ENCODE measurements at regions not wholly inside any gene's neighbourhood (a gene's known extent, or its start where the extent isn't known, plus 50 kb on each side); places are given as distances from the start of the nearest gene placed in this dataset.

DNA sequence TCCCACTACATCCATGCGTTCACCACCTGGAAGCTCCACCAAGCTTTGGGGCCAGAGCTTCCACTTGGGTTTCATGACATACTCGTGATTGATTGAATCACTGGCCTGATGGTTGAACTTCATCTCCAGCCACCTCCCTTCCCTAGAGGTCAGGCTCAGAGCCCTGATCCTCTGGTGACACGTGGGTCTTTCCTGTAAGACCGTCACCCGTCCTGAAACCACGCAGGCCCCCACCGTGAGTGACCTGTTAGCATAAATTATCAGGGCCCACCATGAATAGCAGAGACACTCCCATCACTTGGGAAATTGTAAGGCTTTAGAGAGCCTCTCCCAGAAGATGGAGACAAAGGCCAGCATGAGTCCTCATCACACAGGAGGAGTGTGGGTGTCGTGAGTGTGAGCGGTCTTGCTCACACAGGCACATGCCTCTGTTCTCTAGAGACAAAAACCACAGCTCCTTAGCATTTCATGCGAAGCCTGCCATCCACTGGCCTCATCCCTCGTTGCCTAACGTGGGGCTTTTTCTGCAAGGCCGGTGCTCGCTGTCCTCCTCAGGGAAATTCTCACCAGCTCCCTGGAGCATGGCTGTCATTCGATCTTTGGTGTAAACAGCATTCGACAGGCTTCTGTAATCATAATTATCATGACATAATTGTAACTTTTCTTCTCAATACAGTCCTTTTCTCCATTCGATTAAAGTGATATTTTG, 65.1 kb upstream of the DUSP22 start:
- no peaks in the 10 kb centered on the region for H4K20me1 ChIP-seq (ENCODE audit: control insufficient read depth, insufficient read depth, low read length, poor library complexity, severe bottlenecking)
- POLR2A ChIA-PET: interaction anchor here (0.9 to 1.9 kb wide), 2 partner anchors 165 to 167 kb away, joined by 5 to 21 read pairs; partner anchors contain the start of gene IRF4
- no peak overlapping the region for H3K9ac ChIP-seq (ENCODE audit: low read length)
- Mint-ChIP-seq H3K4me3 (peak overlapping the region; percentile 42), H3K27ac (peak overlapping the region; percentile 20), H3K27me3 (no peaks in the 10 kb centered on the region), H3K4me1 (peaks cover 43% of the 10 kb centered on the region), H3K9me3 (ENCODE audit: insufficient read depth) (no peaks in the 10 kb centered on the region)
- H3K4me1 ChIP-seq (ENCODE audit: control insufficient read depth in 2 of 2, insufficient read depth in 2 of 2, low read length in 2 of 2): peaks cover 28 to 34% of the 10 kb centered on the region in 2 donors
- no peaks in the 10 kb centered on the region for H3K79me2 ChIP-seq (ENCODE audit: control insufficient read depth, insufficient read depth, low read length)
- DNase-seq: peak; percentile 78
- no peak overlapping the region for H3K27ac ChIP-seq (ENCODE audit: low read length in 2 of 2)
- no peaks in the 10 kb centered on the region for H3K36me3 ChIP-seq (replicated peaks in 1 of 2; ENCODE audit: control extremely low read depth in 1 of 2, control insufficient read depth in 1 of 2, extremely low read depth in 1 of 2, insufficient read depth in 2 of 2, low read length in 1 of 2)
- H3K9me3 ChIP-seq (ENCODE audit: control extremely low read depth in 1 of 3, control insufficient read depth in 2 of 3, insufficient read depth in 1 of 3, low read length in 2 of 3): no peaks in the 10 kb centered on the region
- TF ChIP-seq EZH2 (IDR thresholded peaks at IDR 0.05; ENCODE audit: borderline replicate concordance, insufficient read depth, low read depth, low read length, poor library complexity, severe bottlenecking): no peak
- TF ChIP-seq, protein P1, sequence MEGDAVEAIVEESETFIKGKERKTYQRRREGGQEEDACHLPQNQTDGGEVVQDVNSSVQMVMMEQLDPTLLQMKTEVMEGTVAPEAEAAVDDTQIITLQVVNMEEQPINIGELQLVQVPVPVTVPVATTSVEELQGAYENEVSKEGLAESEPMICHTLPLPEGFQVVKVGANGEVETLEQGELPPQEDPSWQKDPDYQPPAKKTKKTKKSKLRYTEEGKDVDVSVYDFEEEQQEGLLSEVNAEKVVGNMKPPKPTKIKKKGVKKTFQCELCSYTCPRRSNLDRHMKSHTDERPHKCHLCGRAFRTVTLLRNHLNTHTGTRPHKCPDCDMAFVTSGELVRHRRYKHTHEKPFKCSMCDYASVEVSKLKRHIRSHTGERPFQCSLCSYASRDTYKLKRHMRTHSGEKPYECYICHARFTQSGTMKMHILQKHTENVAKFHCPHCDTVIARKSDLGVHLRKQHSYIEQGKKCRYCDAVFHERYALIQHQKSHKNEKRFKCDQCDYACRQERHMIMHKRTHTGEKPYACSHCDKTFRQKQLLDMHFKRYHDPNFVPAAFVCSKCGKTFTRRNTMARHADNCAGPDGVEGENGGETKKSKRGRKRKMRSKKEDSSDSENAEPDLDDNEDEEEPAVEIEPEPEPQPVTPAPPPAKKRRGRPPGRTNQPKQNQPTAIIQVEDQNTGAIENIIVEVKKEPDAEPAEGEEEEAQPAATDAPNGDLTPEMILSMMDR (IDR thresholded peaks at IDR 0.05): peak; percentile 45
- CTCF ChIA-PET: interaction anchor here (0.7 to 6.5 kb wide), 37 partner anchors 9 to 367 kb away, joined by 3 to 36 read pairs (median 5); partner anchors contain the start of genes DUSP22 and IRF4
- no peak overlapping the region for H2AFZ ChIP-seq (ENCODE audit: insufficient read depth, low read depth, low read length, poor library complexity, severe bottlenecking)
- H3K27me3 ChIP-seq (replicated peaks in 1 of 4; ENCODE audit: control extremely low read depth in 1 of 4, control insufficient read depth in 3 of 4, insufficient read depth in 4 of 4, low read length in 3 of 4): no peaks in the 10 kb centered on the region
- 63% methylated on average over 15 of the region's 17 CpGs for WGBS (ENCODE audit: insufficient coverage)
- intact Hi-C loops (cut with micrococcal nuclease): loop anchor here (1.0 to 5.0 kb wide), 6 partner anchors 110 to 366 kb away; partner anchors contain the start of gene IRF4
- ATAC-seq (ENCODE audit: low read depth): peak; percentile 92
- H3K4me2 ChIP-seq (replicated peaks; ENCODE audit: low read depth, low read length, poor library complexity, severe bottlenecking): peak overlapping the region; percentile 40
- no peak overlapping the region for H3K4me3 ChIP-seq (ENCODE audit: control extremely low read depth in 1 of 5, extremely low read depth in 1 of 5, insufficient read depth in 1 of 5, low read depth in 2 of 5, low read length in 4 of 5)

DNA sequence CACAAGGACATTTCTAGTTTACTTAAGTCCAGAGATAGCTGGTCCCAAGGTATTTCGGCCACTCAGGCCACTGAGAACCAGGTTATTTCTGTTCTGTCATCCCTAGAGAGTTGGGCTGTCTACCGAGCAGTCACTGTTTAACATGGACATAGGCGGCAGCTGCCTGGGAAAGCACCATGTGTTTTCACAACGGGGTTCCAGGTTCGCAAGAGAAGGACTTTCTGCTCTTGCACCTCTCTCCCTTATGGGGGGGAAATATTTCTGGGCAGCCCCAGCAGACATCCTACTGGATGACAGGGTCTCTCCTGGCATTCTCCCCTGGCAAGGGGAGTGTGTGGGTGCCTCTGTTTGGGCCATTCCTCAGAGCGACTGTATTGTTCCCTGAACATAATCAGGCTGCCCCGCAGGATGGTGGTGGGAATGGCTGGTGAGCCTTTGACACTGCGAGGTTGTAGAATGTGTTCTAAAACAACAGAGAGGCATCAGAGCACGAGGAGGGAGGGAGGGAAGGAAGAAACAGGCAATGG, 64.4 kb upstream of the DUSP22 start:
- Mint-ChIP-seq H3K4me3 (no peak overlapping the region), H3K4me1 (peaks cover 45% of the 10 kb centered on the region), H3K27ac (peak overlapping the region; percentile 32), H3K9me3 (ENCODE audit: insufficient read depth) (no peaks in the 10 kb centered on the region), H3K27me3 (no peaks in the 10 kb centered on the region)
- Histone ChIP-seq H3K4me3 (ENCODE audit: control extremely low read depth in 1 of 5, extremely low read depth in 1 of 5, insufficient read depth in 1 of 5, low read depth in 2 of 5, low read length in 4 of 5) (no peak overlapping the region), H3K9me3 (ENCODE audit: control extremely low read depth in 1 of 3, control insufficient read depth in 2 of 3, insufficient read depth in 1 of 3, low read length in 2 of 3) (no peaks in the 10 kb centered on the region), H2AFZ (ENCODE audit: insufficient read depth, low read depth, low read length, poor library complexity, severe bottlenecking) (no peak overlapping the region), H3K9ac (ENCODE audit: low read length) (no peak overlapping the region), H3K4me2 (replicated peaks; ENCODE audit: low read depth, low read length, poor library complexity, severe bottlenecking) (peak overlapping the region; percentile 40), H3K4me1 (ENCODE audit: control insufficient read depth in 2 of 2, insufficient read depth in 2 of 2, low read length in 2 of 2) (peaks cover 28 to 36% of the 10 kb centered on the region in 2 donors), H3K27me3 (replicated peaks in 1 of 4; ENCODE audit: control extremely low read depth in 1 of 4, control insufficient read depth in 3 of 4, insufficient read depth in 4 of 4, low read length in 3 of 4) (no peaks in the 10 kb centered on the region), H3K79me2 (ENCODE audit: control insufficient read depth, insufficient read depth, low read length) (no peaks in the 10 kb centered on the region), H3K36me3 (replicated peaks in 1 of 2; ENCODE audit: control extremely low read depth in 1 of 2, control insufficient read depth in 1 of 2, extremely low read depth in 1 of 2, insufficient read depth in 2 of 2, low read length in 1 of 2) (no peaks in the 10 kb centered on the region), H4K20me1 (ENCODE audit: control insufficient read depth, insufficient read depth, low read length, poor library complexity, severe bottlenecking) (no peaks in the 10 kb centered on the region), H3K27ac (ENCODE audit: low read length in 2 of 2) (no peak overlapping the region)
- ChIA-PET CTCF (interaction anchor here (0.9 to 6.5 kb wide), 31 partner anchors 10 to 367 kb away, joined by 3 to 36 read pairs (median 6); partner anchors contain the start of genes DUSP22 and IRF4), POLR2A (interaction anchor here (0.9 kb wide), 1 partner anchor 166 kb away, joined by 5 read pairs; no protein-coding TSS in a partner anchor)
- intact Hi-C loops (cut with micrococcal nuclease): loop anchor here (1.0 to 5.0 kb wide), 6 partner anchors 109 to 365 kb away; partner anchors contain the start of gene IRF4
- DNase-seq: no peak
- TF ChIP-seq, protein P1 (IDR thresholded peaks at IDR 0.05): no peak
- no peak for TF ChIP-seq EZH2 (IDR thresholded peaks at IDR 0.05; ENCODE audit: borderline replicate concordance, insufficient read depth, low read depth, low read length, poor library complexity, severe bottlenecking)
- no peak for ATAC-seq (ENCODE audit: low read depth)
- WGBS (ENCODE audit: insufficient coverage): 82% methylated on average over 6 of the region's 9 CpGs

Measured in B cell (primary cell).